Prostate gland (tissue), 2 donors: ENCODE measurements at regions not wholly inside any gene's neighbourhood (a gene's known extent, or its start where the extent isn't known, plus 50 kb on each side); places are given as distances from the start of the nearest gene placed in this dataset.

Source experiments
- POLR2A ChIP-seq: fragments of 450-650 bp; IDR thresholded peaks from one replicate; pipeline ENCODE4 v1.6.1; 2016; ENCODE audit warnings: antibody characterized with exemption, mild to moderate bottlenecking
- TF ChIP-seq, protein P1 (sequence below), 4 experiments: fragments of 200-600 bp in 2 of 4; fragments of 450-650 bp in 2 of 4; sonication (generic) in 2 of 4; IDR thresholded peaks; 1 replicate in 3 of 4; 2 replicates in 1 of 4; pipeline ENCODE4 v1.5.1; 2016 to 2019; ENCODE audit warnings: antibody characterized with exemption in 4 of 4, mild to moderate bottlenecking in 2 of 4, moderate library complexity in 2 of 4

DNA sequence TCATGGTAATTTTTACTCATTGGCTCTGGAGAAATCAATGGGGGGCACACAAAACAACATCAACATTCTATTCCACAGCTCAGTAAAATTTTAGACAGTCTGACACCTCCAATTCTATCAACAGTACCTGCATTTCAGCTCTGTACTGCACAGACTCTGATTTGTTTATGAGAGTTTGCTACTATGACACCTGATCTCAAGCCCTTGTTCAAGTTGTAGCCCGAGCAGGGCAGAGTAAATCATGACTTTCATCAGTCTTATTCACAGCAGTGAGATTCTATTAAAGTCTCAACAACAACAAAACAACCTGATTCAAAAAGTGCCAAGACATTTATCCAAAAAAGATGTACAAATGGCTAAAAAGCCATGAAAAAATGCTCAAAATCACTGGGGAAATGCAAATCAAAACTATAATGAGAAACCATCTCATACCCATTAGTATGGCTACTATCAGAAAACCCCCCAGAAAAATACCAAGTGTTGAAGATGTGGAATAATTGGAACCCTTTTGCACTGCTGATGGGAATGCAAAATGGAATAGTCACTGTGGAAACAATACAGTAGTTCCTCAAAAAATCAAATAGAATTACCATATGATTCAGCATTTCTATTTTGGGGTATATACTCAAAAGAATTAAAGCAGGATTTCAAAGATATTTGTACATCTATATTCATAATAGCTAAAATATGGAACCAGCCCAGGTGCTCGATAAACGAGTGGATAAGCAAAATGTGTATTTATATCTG, 71.7 kb upstream of the RBMS1 start:
- TF ChIP-seq, protein P1, sequence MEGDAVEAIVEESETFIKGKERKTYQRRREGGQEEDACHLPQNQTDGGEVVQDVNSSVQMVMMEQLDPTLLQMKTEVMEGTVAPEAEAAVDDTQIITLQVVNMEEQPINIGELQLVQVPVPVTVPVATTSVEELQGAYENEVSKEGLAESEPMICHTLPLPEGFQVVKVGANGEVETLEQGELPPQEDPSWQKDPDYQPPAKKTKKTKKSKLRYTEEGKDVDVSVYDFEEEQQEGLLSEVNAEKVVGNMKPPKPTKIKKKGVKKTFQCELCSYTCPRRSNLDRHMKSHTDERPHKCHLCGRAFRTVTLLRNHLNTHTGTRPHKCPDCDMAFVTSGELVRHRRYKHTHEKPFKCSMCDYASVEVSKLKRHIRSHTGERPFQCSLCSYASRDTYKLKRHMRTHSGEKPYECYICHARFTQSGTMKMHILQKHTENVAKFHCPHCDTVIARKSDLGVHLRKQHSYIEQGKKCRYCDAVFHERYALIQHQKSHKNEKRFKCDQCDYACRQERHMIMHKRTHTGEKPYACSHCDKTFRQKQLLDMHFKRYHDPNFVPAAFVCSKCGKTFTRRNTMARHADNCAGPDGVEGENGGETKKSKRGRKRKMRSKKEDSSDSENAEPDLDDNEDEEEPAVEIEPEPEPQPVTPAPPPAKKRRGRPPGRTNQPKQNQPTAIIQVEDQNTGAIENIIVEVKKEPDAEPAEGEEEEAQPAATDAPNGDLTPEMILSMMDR (IDR thresholded peaks at IDR 0.05): no peak
- TF ChIP-seq POLR2A: no peak
